HG03196 (cell line): ENCODE measurements at regions not wholly inside any gene's neighbourhood (a gene's known extent, or its start where the extent isn't known, plus 50 kb on each side); places are given as distances from the start of the nearest gene placed in this dataset.

Source experiments
- ATAC-seq: cut with Tn5 transposase; IDR thresholded peaks from one replicate; pipeline ENCODE4 v1.9.1; 2021; ENCODE audit not compliant: unreplicated experiment

- peak; percentile 49 for ATAC-seq
These were observed 190.0 kb upstream of the SAMSN1 start for GRCh38 chr21:14736162-14736561.

DNA sequence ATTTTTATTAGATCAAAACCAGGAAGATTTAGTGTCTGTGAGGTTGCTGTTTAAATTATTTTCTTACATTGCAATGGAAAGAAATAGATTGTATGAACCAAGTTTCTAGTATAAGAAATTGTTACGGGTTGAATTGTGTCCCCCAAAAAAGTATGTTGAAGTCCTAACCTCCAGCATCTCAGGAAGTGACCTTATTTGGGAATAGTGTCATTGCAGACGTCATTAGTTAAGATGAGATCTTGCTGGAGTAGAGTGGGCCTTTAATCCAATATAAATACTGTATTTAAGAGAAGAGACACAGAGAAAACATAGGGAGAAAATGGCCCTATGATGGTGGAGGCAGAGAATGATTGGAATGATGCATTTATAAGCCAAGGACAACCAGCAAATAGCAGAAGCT, 188.7 kb upstream of the SAMSN1 start:
- no peak for ATAC-seq

- ATAC-seq: no peak
These were observed 188.1 kb upstream of the SAMSN1 start for GRCh38 chr21:14734191-14734590.

- no peak for ATAC-seq
These were observed 179.1 kb upstream of the SAMSN1 start for GRCh38 chr21:14725219-14725618.

GRCh38 chr21:14722841-14723483, 176.8 kb upstream of the SAMSN1 start:
- ATAC-seq: no peak

GRCh38 chr21:14720237-14720636, 174.1 kb upstream of the SAMSN1 start:
- no peak for ATAC-seq

DNA sequence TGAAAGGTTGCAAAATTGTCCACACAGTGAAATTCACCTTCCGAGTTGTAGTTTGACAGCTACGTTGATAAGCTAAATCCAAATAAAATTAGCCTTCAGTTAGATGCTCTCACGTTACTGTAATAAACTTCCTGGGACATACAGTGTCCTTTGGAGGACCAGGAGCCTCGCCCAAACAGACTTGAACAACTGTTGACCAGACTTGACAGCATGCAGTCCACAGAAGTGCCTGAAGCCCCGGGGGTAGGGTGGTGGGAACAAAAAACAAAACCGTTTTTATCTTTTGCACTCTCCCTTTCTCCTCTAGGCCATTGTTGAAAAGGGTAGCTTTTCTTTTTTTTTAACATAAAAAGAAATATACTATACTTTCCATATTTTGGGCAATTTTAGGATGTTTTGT, 172.8 kb upstream of the SAMSN1 start:
- no peak for ATAC-seq

DNA sequence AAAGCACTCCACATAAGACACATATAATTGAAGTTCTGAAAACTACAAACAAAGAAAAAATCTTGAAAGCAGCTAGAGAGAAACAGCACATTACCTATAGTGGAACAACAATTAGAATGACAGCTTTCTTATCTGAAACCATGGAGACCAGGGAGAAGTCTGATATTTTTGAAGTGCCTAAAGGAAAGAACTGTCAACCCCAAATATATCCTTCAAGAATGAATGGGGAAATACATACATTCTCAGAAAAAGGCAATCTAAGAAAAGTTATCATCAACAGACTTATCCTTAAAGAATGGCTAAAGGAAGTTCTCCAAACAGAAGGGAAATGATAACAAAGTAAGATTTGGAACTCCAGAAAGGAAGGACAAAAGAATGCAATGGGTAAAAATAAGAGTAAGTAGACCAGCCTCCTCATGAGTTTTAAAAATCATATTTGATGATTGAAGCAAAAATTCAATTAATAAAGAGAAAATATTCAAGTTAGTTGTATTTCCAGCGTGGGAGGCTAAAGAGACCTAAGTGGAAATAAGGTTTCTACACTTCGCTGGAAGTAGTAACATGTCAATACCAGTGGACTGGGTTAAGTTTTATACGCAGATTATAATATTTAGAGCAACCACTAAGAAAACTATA, 170.8 kb upstream of the SAMSN1 start:
- no peak for ATAC-seq

DNA sequence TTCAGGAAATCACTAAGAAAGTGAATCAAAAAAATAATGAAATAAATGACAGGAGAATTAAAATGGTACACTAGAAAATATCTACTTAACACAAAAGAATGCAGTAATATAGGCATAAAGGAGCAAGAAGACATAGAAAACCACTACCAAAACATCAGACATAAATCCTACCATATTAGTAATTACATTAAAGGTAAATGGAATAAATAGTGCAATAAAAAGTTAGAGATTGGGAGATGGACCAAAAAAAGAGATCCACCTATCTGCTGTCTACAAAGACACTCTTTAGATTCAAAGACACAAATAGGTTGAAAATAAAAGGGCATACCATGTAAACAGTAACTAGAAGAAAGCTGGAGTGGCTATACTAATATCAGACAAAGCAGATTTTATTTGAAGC, 167.0 kb upstream of the SAMSN1 start:
- no peak for ATAC-seq

GRCh38 chr21:14712121-14712715, 166.1 kb upstream of the SAMSN1 start:
- no peak for ATAC-seq

DNA sequence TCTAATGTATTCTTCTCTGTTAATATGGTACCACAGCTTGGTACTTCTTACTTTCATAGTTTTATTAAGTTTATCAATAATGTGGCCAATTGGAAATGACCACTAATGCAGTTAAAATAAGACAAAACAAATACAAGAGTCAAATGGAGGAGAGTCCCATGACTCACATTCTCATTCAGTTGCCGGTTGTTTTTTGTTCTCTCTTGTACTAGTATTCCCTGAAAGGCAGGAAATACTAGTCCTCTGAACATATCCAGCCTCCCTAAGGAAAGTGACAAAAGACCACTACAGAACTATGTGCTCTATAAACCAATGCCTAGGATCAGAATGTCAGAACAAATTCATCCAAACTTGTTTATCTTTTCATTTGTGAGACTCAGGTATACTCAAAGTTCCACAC, 165.2 kb upstream of the SAMSN1 start:
- no peak for ATAC-seq

- no peak for ATAC-seq
These were observed 161.5 kb upstream of the SAMSN1 start for GRCh38 chr21:14707511-14708020.

DNA sequence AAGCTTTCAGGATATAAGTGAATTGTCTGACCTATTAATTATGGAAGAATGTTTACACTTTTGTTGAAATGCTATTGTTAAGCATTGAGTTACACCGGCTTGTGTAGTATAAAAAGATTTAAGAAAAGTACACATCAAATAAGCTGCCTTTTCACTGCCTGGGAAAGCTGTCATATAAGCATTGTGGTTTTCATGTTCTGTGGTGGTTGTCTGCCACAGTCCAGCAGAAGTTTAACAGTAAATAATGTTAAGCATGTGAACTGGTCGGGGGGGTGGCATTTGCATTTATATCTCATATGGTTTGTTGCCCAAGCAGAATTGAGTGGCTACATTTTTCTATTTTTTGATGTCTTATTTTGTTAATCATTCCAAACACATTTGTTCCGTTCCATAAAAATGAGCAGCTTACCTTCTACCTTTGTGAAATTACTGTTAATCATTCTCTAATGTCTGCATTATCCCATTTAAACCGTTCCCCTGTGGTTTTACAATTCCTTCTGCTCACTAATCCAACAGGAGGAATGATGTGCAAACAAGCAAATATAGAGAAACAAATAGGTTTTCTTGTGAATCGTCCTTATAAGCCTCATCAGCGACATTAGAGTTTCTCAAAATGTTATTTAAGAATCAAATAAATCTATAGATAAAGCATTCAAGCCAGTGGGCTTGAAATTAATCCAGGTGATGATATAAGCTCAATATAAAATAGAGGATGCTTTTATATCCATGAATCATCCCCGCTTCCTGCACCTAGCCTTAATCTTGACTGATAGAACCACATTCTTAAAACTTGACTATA, 160.8 kb upstream of the SAMSN1 start:
- ATAC-seq: no peak

GRCh38 chr21:14699433-14700407, 153.6 kb upstream of the SAMSN1 start:
- ATAC-seq: no peak

DNA sequence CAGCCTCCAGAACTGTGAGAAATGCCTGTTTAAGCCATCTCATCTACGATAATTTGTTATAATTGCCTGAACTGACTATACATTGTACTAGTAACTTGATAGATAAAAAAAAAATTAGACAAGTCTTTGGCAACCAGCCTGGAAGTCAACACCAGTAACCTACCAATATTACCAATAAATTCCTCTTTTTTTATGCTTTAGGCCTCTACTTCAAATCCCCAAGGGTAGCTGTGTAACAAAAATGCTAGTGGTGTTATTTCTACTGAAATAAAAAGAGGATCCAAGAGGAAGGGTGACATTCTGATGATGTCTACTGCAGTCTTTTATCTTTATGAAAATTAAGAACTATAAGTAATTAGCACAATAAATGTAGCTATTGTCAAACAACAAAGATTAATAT, 151.7 kb upstream of the SAMSN1 start:
- no peak for ATAC-seq

DNA sequence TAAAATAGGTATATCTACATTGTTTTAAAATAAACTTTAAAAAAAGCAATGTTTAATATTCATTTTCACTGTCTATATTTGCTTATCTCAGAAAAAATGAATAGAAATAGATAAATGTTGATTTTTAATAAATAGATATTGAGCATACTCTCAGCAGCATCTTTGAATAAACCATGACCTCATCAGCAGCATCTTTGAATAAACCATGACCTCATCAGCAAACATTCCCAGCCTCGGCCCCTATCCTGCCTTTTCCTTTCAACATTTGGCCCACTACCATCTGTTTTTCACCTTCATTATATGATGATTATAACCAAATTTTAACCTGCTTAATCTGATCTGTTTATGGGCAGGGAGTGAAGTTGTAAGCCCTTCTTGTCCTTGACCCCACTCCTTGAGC, 148.7 kb upstream of the SAMSN1 start:
- no peak for ATAC-seq

DNA sequence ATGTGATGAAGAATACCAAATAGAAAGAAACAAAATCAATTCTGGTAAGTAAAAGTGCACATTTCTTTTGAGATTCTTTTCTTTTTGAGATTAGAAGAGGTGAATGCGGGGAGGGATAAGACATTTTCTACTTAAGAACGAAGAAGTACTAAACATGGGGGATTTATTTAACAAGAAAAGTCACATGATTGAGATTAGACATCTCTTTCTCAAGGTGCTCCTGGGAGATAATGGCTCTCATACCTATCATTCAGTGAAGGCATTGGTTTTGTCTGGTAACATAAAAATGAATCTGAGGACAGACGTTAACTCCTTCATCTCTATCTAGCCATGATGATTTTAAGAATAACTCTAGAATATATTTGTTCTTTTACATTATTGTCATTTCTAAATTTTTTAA, 147.9 kb upstream of the SAMSN1 start:
- ATAC-seq: no peak

DNA sequence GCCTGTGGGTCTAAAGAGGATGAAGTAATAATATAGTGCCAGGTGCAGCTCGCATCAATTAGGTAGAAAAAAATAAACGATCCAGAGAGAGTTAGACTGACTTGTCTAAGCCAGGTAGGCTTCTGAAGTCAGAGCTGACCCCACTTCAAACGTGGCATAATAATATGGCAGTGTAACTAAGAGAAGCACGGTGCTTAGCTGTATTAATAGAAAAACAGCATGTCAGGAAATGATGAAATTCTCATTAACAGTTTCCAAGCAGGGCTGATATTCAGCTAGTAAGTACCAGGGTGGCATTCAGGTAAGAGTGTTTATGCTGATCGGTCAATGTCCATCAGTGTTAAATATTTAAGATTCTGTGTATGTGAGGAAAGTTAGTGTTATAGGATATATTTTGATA, 145.8 kb upstream of the SAMSN1 start:
- no peak for ATAC-seq

GRCh38 chr21:14690886-14691285, 144.8 kb upstream of the SAMSN1 start:
- ATAC-seq: no peak

DNA sequence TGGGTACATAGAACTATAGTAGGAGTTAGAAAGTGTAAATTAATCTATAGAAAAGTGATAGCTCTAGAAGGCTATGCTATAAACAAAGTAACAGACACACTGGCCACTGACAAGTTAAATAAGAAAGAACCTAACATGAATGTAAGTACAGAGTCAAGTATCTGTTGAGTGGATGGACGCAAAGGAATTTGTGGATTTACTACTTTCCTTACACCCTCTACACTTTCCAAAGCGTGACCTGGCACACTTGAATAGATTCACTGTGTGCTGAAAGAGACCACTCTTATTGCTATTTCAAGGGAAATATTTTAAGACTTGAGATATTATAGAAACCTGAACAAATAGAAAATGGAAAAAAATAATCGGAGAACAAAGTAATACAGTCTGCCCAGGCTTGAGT, 142.8 kb upstream of the SAMSN1 start:
- no peak for ATAC-seq
